Smooth muscle cell (in vitro differentiated cells): ENCODE measurements at regions not wholly inside any gene's neighbourhood (a gene's known extent, or its start where the extent isn't known, plus 50 kb on each side); places are given as distances from the start of the nearest gene placed in this dataset.

ENCODE experiments used
- DNase-seq: peaks from one replicate; lab custom pipeline; 2025; ENCODE audit not compliant: unreplicated experiment; lab: John Stamatoyannopoulos, UW
- H2AFZ ChIP-seq: fragments of 200-600 bp; sonication (generic); 2 replicates; pipeline ENCODE4 v1.6.0; 2016; ENCODE audit warnings: antibody characterized with exemption, low read depth, mild to moderate bottlenecking
- H3F3A ChIP-seq: fragments of 200-600 bp; sonication (generic); 2 replicates; pipeline ENCODE4 v1.6.0; 2017; ENCODE audit warnings: antibody characterized with exemption, low read depth
- H3K27ac ChIP-seq: fragments of 200-600 bp; sonication (generic); 2 replicates; pipeline ENCODE4 v1.5.1; 2016; ENCODE audit warnings: low read depth, mild to moderate bottlenecking
- H3K27me3 ChIP-seq: fragments of 200-600 bp; sonication (generic); 2 replicates; pipeline ENCODE4 v1.6.1; 2016; ENCODE audit warnings: low read depth, mild to moderate bottlenecking
- H3K36me3 ChIP-seq: fragments of 200-600 bp; sonication (generic); 2 replicates; pipeline ENCODE4 v1.5.1; 2016; ENCODE audit warnings: low read depth
- H3K4me1 ChIP-seq: fragments of 200-600 bp; sonication (generic); 2 replicates; pipeline ENCODE4 v1.5.1; 2016; ENCODE audit warnings: low read depth
- H3K4me2 ChIP-seq: fragments of 200-600 bp; sonication (generic); 2 replicates; pipeline ENCODE4 v1.6.0; 2016; ENCODE audit warnings: mild to moderate bottlenecking
- H3K4me3 ChIP-seq: fragments of 200-600 bp; sonication (generic); 2 replicates; pipeline ENCODE4 v1.5.1; 2016; ENCODE audit warnings: mild to moderate bottlenecking
- H3K79me2 ChIP-seq: fragments of 200-600 bp; sonication (generic); 2 replicates; pipeline ENCODE4 v1.6.0; 2016; ENCODE audit warnings: low read depth, mild to moderate bottlenecking
- H3K9ac ChIP-seq: fragments of 200-600 bp; sonication (generic); 2 replicates; pipeline ENCODE4 v1.6.0; 2016; ENCODE audit warnings: low read depth
- H3K9me3 ChIP-seq: fragments of 200-600 bp; sonication (generic); replicated peaks from 2 replicates; pipeline ENCODE4 v1.5.1; 2016; ENCODE audit warnings: low read depth
- H4K20me1 ChIP-seq: fragments of 200-600 bp; sonication (generic); 2 replicates; pipeline ENCODE4 v1.6.0; 2016; ENCODE audit warnings: low read depth
- WGBS: methylation state at CpG from one replicate; pipeline ENCODE4 v1.1.7; 2016; ENCODE audit warnings: low lambda C conversion rate; 5-methylcytosine and 5-hydroxymethylcytosine counted together
- TF ChIP-seq, protein P1 (sequence below): fragments of 200-600 bp; sonication (generic); IDR thresholded peaks from 2 replicates; pipeline ENCODE4 v1.5.1; 2017; ENCODE audit warnings: borderline replicate concordance, mild to moderate bottlenecking, antibody characterized with exemption; ENCODE audit not compliant: insufficient read depth, poor library complexity, severe bottlenecking

DNA sequence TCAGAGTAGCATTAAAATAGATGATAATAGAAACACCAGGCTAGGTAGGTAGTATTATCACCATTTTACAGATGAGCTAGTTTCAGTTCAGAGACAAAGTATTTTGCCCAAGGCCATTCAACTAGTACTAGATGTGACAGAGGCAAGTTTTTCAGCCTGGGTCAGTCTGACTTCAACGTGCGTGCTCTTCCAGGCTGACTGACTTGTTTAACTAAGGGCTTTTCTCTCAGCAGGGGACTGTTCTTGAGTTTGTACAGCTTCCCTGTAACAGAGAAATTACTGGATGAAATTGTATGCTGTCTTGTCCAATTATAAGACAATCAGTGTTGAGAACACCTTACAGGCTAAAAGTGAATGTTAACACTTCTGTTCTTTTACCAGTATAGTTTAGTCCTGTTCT lies 333.5 kb upstream of the MAN1A1 start:
- Histone ChIP-seq H3K4me3 (no peak overlapping the region), H3K27ac (no peak overlapping the region), H3K79me2 (no peaks in the 10 kb centered on the region), H3K27me3 (no peaks in the 10 kb centered on the region), H3K9me3 (no peaks in the 10 kb centered on the region), H3F3A (no peaks in the 10 kb centered on the region), H3K9ac (no peak overlapping the region), H3K36me3 (no peaks in the 10 kb centered on the region), H3K4me1 (no peaks in the 10 kb centered on the region), H3K4me2 (no peak overlapping the region), H4K20me1 (no peaks in the 10 kb centered on the region), H2AFZ (peak overlapping the region; percentile 11)
- TF ChIP-seq, protein P1, sequence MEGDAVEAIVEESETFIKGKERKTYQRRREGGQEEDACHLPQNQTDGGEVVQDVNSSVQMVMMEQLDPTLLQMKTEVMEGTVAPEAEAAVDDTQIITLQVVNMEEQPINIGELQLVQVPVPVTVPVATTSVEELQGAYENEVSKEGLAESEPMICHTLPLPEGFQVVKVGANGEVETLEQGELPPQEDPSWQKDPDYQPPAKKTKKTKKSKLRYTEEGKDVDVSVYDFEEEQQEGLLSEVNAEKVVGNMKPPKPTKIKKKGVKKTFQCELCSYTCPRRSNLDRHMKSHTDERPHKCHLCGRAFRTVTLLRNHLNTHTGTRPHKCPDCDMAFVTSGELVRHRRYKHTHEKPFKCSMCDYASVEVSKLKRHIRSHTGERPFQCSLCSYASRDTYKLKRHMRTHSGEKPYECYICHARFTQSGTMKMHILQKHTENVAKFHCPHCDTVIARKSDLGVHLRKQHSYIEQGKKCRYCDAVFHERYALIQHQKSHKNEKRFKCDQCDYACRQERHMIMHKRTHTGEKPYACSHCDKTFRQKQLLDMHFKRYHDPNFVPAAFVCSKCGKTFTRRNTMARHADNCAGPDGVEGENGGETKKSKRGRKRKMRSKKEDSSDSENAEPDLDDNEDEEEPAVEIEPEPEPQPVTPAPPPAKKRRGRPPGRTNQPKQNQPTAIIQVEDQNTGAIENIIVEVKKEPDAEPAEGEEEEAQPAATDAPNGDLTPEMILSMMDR, result no peak
- WGBS, result 33% methylated on average over 2 of the region's 2 CpGs
- DNase-seq, result no peak

DNA sequence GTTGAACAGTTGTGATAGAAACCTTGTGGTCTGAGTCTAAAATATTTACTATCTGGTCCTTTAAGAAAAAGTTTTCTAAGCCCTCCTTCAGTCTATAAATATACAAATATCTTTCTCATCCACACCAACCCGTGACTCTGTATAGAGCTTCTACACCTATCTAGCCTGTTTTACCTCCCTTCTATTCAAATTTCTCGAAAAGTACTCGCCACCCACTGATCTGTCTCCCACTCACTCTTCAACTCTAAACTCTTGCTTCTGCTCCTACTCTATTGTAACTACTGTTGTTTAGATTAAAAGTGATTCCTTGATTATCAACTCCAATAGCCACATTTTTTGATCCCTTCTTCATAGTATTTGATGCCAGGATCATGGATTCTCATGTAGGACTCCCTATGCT lies 329.4 kb upstream of the MAN1A1 start:
- Histone ChIP-seq H4K20me1 (no peaks in the 10 kb centered on the region), H3K36me3 (no peaks in the 10 kb centered on the region), H3K27me3 (no peaks in the 10 kb centered on the region), H2AFZ (no peak overlapping the region), H3K9ac (no peak overlapping the region), H3K4me1 (no peaks in the 10 kb centered on the region), H3K4me2 (no peak overlapping the region), H3K27ac (no peak overlapping the region), H3K79me2 (no peaks in the 10 kb centered on the region), H3K9me3 (no peaks in the 10 kb centered on the region), H3K4me3 (no peak overlapping the region), H3F3A (peaks cover 5% of the 10 kb centered on the region)
- DNase-seq, result no peak
- 90% methylated on average over 3 of the region's 3 CpGs for WGBS
- TF ChIP-seq, protein P1, result no peak

DNA sequence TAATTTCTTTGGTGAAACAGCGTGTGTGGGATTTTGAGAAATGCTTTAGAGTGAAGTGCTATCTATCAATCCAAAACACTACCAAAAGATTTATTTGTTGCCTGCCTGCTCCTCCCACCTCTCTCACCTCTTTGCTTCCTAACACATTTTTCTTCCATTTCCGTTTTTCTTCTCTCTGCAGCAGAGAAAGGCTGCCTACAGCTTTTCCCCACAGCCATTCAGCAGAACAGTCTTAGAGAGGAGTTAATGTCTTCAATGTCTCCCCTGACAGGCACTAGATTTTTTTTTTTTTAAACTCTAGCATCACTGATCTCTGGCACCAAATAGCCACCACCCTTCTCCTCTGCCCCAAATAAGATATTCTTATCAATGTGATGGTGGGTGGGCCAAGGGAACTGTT lies 327.8 kb upstream of the MAN1A1 start:
- no peaks in the 10 kb centered on the region for H3K79me2 ChIP-seq
- H3K9me3 ChIP-seq, result no peaks in the 10 kb centered on the region
- H3K27me3 ChIP-seq, result no peaks in the 10 kb centered on the region
- H3K4me3 ChIP-seq, result no peak overlapping the region
- no peak overlapping the region for H3K27ac ChIP-seq
- no peak overlapping the region for H3K4me2 ChIP-seq
- TF ChIP-seq, protein P1, result no peak
- DNase-seq, result no peak
- peaks cover 10% of the 10 kb centered on the region for H3K4me1 ChIP-seq
- H3K9ac ChIP-seq, result no peak overlapping the region
- no peaks in the 10 kb centered on the region for H3K36me3 ChIP-seq
- peak overlapping the region; percentile 41 for H2AFZ ChIP-seq
- no peaks in the 10 kb centered on the region for H4K20me1 ChIP-seq
- H3F3A ChIP-seq, result peaks cover 5% of the 10 kb centered on the region
- 63% methylated on average over 2 of the region's 2 CpGs for whole genome bisulfite sequencing

DNA sequence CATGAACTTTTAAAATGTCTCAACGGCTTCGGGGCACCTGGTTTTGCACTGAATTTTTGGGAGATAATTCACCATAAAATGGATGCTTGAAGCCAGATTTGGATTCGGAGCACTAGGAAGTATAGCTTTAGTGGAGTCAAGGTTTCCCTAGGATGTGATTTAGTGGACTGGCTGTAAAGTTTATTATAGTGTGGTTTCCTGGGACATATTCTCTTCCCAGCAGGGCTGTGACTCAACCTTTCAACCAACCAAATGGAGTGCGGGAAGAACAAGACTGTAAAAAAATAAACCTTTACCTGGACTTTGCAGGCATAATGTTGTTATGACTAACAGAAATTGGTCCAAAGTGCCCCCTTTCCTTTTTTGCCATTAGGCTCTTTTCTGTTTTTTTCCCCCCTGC lies 327.4 kb upstream of the MAN1A1 start:
- Histone ChIP-seq H3K9me3 (no peaks in the 10 kb centered on the region), H3K4me1 (peaks cover 12% of the 10 kb centered on the region), H3K4me2 (peak overlapping the region; percentile 39), H4K20me1 (no peaks in the 10 kb centered on the region), H3K27ac (no peak overlapping the region), H3K79me2 (no peaks in the 10 kb centered on the region), H3K9ac (no peak overlapping the region), H3K27me3 (no peaks in the 10 kb centered on the region), H3K36me3 (no peaks in the 10 kb centered on the region), H3K4me3 (no peak overlapping the region), H3F3A (peaks cover 5% of the 10 kb centered on the region), H2AFZ (peak overlapping the region; percentile 41)
- DNase-seq, result no peak
- WGBS, result 53% methylated on average over 4 of the region's 4 CpGs
- TF ChIP-seq, protein P1, result no peak
